Limb (tissue), 2 donors: ENCODE measurements at regions not wholly inside any gene's neighbourhood (a gene's known extent, or its start where the extent isn't known, plus 50 kb on each side); places are given as distances from the start of the nearest gene placed in this dataset.

Source experiments
- DNase-seq, 2 donors: peaks; one replicate each; pipeline ENCODE4 v3.0.0-alpha.2; 2016; ENCODE audit errors: extremely low spot score in 2 of 2

DNA sequence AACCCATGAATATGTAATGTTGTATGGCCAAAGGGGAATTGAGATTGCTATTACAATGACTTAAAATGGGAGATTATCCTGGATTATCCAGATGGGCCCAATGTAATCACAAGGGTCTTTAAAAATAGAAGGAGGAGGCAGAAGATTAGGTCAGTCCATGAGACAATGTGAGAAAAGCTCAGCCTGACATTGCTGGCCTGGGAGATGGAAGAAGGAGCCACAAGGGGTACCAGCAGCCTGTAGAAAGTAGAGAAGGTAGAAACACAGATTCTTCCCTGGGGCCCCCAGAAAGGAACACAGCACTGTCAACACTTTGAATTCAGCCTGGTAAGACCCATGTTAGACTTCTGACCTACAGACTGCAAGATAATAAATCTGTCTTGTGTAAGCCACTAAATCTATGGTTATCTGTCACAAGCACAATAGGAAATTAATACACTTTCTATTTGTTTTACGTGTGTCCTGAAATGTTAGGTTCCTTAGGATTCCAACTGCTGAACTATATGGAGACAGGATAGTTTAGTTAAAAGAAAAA lies 132.9 kb upstream of the SERP2 start:
- no peak for DNase-seq

DNA sequence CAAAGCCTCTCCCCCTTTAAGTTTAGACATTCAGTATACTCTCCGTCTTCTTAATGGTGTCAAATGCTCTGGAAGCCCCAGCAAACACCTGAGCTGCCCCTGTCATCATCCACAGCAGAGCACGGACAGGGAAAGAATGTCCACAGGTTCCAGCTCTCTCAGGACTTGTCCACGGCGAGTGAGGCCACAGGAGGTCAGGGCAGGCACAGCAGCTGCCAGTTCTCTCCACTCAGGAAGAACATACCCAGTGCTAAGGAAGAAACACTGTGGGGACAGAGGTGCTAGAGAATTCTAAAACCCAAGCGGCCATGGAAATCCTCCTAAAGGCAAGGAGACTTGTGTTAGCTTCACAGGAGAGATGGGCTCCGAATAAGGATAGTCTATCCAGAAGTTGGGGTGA lies 132.0 kb upstream of the SERP2 start:
- DNase-seq, result no peak

DNA sequence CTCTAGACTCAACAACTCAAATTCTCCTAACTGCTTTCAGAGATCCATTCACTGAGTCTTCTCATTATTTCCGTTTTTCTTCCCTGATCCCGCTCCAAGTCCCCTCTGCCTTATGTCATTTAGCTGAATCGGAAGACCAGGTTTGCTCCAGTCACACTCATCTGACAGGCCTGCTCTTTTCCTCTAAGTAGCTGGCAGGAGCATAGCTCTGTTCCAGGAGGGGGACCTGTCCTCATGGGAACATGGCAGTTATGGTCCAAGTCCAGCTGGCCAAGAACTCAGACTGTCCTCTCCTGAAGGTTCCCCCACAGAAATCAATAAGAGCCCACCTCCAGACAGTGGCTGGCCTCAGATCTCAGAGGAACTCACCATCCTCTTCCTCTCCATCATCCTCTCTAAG lies 130.9 kb upstream of the SERP2 start:
- no peak for DNase-seq

DNA sequence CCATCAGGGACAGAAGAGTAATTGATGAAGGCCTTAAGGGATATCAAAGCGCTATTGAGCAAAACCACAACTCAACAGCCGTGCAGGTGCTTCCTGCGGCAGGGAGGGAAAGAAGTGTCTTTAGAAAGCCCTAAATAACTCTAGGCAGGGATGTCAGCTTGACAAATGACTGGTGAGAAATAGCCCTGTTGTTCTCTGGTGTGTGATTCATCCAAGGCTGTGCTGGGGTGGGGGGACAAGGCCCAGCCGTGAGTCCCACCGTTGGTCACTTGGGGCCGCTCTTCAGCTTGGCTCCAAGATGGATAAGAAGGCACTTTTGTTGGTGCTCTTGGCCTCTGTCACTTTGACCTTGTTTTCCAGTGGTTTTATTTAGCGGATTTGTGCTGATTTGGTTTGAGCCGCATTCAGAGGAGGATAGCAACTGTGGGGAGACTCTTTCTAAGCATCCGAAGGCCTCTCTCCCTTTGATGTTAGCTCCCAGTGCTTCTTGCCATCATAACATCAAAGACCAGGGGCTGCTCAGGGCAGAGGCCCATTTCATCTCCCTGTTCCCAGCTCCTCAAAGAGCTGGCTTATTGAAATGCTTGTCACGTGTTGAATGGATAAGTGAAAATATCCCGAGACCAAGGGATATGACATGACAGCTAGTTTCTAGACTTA lies 130.3 kb upstream of the SERP2 start:
- peak in 1 of 2 donors; percentile 47 for DNase-seq

DNA sequence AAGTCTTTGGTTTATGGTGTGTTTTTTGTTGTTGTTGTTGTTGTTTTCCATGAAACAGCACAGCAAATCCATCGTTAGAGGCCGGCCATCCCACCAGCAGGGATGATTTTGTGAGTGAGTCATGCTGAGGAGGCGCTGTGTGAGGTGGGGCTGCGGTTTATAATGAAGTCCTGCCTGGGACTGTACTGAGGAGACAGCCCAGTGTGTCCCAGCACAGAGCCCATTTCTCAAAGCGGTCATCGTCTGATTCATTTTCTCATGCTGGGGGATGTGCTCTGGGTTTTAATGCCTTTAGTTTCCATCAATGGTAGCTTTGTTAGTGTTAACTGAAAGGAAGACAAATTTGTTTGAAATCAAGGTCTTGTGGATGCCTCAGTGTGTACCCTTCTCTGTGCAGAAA lies 129.3 kb upstream of the SERP2 start:
- no peak for DNase-seq

DNA sequence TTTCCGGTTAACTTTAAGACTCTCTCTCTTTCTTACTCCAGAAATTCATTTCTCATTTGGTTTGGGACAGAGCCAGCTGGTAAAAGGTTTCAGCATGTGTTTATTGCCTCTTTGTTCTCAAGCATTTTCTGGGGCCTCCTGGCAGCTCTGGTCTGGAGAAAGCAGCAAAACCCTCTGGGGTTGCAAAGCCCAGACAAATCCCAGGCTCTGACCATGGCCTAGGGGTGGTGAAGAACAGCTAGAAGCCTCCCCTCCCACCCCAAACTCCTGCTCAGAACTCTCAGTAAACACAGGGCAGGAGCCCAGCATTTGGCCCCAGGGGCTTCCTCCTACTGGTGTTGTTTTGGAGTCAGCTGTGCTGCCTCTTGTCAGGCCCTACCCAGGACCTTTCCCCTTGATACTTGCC lies 124.2 kb upstream of the SERP2 start:
- peak in 1 of 2 donors; percentile 76 for DNase-seq

DNA sequence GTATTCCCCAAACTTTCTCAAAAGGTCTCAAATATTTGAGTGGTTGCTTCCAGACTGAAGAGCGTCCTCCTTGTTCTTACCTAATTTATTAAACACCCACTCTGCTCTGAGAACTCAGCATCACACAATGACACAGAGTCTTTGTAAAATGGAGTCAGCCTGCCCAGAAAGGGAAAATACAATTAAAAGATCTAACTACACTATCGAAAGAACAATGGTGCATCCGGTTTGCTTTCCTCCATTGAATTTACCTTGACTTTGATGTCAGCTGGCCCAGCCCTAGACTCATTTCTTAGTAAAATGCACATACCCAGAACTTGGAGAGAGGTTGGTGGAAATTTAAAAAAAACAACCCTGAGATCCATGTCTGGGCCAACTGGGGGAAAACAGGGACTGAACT lies 120.7 kb upstream of the SERP2 start:
- DNase-seq, result no peak

DNA sequence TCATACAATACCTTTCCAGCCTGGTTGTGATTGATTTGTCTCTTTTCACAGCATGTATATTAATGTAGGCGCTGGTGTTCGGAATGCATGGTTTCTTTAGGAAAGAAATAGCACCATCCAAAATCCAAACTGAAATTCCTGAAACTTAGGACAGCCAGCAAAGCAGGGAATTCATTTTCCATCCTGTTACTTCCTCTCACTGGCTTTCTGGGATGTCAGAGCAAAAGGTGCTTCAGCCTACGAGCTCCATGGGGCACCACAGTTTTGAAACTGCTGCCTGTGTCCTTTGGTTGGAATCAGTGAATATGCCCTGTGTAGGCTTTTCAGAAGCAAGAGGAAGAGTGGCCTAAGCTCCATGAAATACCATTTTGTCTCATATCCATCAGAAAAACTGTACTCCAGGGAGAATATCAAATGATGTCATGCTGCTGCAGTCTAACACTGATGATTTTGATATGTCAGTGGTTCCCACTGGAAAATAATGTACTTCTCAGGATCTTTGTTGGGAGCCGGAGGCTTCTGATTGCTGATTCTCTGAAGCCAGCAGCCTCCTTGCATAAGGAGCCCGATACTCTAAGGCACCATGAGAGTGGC lies 117.8 kb upstream of the SERP2 start:
- no peak for DNase-seq

DNA sequence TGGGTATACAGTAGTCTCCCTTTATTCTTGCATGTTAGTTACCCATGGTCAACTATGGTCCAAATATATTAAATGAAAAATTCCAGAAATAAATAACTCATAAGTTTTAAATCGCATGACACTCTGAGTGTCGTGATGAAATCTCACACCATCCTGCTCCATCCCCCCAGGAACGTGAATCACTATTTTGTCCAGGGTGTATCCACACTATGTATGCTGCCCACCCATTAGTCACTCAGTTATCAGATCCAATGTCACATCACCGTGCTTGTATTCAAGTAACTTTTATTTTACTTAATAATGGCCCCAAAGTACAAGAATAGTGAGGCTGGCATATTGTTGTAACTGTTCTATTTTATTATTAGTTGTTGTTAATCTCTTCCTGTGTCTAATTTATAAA lies 115.8 kb upstream of the SERP2 start:
- DNase-seq, result no peak

DNA sequence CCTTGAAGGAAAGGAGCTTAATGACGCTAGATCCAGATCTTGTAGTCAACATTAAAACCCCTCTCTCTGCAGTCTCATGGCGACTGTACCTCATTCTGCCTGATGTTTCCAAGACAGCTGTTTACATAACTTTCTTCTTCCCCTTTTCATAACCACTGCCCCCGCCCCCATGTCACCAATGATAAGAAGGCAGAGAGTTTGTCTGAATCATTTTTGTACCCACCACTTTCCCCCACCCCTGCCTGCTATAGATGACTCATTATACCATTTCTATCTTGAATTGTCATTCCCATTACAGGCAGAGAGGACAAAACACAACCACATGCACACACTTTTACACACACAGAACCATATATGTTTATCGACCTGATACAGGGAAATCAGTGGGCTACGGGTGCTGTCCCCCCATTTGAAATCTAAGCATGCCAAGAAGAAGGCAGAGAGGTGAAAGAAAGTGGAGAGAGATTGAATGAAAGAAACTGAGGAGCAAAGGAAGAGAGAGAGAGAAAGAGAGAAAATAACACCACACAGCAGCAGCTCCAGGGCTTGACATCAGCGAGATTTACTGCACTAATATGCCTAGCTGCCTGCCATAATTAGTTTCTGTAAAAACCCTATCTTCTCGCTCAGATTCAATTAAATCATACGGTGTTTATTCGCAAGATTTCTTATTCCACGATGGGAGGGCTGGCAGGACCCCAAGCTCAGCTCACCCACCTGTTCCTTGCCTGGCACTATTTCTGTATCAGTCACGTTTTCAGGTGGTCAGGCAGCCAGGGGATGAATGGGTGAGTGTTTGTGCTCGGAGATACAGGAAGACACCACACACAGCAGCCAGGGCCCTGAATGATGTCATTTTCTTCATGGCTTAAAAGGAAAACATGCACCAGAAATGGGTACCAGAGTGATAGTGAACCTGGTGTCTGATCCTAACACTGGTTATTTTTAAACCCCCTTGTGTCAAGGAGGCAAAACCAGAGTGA lies 114.3 kb upstream of the SERP2 start:
- DNase-seq, result no peak

DNA sequence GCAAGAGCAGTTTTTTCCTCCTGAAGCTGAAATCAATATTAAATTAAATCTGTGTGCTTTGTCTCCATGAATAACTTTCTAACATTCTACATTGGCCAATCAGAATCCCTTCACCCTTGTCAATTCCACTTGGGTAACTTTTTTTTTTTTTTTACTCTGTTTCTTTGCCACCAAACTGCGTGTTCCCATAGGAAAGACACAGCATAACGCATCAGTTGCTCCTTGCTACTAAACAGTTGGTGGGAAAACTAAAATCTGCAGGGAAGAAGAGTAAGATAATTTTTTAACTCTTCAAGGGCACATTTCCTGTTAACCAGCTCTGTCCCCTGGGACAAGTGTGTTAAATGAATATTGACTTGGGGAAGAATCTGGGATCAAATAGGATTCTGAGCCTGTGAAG lies 113.3 kb upstream of the SERP2 start:
- no peak for DNase-seq

DNA sequence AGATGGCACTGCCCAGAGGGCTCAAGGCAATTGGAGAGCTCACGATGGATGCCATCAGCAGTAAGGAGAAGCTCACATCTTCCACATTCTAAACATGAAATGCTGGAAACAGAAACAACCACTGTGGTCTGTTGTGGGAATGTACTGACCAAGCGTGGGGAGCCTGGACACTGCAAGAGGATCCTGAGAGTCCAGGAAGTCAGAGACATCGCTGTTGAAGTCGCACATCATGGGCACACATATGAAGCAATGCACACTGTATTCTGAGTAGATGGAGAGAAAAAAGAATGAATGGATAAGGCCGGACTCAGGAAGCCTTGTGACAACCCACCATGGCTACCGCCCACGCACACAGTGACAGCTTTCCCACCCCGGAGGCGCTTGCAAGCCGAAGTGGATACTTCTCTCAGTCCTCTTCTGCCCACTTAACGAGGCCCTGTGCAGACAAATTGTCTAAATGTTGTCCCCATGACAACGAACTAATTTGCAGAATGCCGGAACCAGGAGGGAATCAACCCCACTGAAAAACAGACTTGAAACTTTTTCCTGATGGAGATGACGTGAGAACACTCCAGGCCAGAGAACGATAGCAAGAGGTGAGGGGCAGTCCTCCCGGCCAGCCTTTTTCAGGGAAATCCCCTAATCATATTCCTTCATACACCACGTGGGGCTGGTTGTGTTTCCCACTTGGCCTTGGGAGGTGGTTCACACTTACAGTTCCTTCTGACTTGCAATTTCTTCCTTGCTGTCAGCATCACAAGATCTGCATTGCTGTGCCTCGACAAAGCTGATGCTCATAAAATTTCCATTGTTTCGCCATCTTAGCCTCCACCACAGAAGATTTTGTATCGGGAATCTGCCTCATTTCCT lies 109.6 kb upstream of the SERP2 start:
- no peak for DNase-seq

DNA sequence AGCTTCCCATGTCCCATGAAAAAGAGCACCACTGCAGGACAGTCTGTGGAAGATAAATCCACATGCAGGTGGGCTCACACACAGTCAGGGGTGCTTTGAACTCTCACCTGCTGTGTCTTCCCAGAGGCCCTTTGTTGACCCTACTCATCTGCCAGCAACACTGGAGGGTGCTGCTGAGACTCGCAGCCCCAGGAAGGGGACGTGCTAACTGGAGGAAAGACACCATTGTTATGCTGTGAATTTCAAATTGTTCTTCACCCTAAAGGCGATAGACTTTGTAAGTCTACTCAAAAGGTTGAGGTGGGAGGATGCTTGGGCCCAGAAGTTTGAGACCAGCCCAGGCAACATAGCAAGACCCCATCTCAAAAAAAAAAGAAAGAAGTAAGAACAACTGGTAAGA lies 107.3 kb upstream of the SERP2 start:
- no peak for DNase-seq

DNA sequence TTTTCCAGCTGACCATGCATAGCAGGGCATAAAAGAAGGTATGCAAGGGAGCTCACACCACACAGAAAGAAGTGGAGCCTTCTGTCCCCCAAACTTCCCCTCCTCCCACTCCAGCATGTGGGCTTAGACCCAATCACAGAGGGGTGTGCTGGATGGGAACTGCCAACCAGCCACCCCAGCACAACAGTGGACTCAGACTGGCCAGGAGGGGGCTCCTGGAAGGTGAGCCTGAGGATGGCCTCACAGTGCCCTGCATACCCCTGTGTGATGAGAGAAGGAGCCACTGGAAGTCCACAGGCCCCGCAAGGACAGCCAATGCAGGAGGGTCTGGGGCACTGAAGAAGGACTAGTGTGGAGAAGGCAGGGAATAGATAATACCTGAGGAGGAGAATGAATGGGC lies 106.9 kb upstream of the SERP2 start:
- no peak for DNase-seq

DNA sequence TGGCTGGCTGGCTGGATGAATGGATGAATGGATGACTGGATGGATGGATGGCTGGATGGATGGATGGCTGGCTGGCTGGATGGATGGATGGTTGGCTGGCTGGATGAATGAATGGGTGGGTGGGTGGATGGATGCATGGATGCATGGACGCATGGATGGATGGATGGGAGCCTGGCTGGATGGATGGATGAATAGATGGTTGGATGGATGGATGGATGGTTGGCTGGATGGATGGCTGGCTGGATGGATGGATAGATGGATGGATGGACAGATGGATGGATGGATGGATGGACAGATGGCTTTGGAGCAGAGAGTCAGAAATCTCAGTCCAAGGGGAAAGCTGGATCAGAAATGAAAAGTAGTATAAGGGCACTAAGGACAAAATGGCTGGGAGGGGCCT lies 106.4 kb upstream of the SERP2 start:
- no peak for DNase-seq

DNA sequence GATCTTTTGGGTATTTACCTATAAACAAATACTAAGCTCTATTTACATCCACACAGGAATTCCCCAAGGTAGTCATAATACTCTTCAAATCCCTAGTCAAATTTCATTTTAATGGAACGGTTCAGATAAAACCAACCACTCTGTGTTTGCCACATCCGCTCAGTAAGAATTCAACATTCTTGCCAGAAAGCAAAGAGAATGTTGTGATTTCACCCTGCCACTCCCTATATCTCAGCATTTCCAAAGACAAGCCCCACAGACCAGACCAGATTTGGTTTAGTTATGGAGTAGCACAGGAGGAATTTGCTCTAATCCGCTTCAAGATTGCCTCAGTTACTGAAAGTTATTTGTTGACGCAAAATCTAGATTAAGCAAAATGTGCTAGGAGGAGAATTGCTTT lies 105.6 kb upstream of the SERP2 start:
- DNase-seq, result no peak

DNA sequence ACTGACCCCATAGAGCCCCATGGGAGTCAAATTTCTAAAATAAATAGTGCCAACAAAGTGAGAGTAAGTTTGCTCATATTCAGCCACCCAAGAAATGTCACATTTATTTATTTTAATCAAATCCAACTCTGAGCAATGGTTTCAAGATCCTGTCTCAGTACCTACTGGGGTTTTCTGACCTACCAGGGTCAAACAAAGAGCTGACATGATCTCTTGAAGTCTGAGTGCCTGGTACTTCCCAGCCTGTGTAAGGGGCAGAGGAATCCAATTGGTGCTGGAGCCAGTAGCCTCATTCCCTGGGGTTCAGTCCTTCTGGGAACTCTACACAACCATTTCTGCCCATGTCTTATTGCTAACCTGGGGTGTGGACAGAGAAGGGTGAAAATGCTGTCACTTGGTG lies 104.6 kb upstream of the SERP2 start:
- no peak for DNase-seq

DNA sequence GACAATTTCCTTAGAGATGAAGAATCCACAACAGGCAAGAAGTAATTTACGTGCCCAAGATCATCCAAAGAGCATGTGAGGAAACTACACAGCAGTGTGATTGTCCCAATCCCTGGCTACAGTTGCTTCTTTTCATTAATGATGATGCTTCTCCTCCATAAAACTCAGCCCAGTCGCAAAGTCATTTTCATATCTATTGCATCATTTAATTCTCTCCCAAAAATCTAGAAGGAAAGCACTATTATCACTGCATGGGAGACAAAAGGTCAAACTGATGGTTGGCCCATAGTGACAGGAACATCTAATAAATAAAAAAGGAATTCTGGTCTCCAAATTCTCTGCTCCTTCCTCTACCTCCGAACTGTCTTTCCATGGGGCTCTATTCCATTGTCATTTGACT lies 103.5 kb upstream of the SERP2 start:
- no peak for DNase-seq

DNA sequence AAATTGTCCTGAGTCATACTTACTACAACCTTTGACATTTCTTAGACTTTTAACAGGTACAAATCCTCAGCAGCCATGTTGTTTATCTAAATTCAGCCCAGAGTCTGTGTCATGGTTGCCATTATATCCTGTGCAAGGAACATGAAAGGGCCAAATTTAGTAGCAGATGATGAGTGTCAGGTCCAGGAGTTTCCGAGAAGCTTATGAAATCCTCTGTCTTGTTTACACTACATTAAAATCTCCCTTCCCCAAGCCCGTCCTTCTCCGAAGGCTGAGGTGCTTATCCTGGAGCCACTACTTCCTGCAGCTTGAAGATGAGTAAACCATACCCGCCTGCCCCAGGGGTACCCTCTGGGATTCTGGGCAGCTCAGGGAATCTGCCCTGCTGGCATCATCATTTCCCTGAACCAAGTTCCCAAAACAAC lies 102.6 kb upstream of the SERP2 start:
- no peak for DNase-seq

DNA sequence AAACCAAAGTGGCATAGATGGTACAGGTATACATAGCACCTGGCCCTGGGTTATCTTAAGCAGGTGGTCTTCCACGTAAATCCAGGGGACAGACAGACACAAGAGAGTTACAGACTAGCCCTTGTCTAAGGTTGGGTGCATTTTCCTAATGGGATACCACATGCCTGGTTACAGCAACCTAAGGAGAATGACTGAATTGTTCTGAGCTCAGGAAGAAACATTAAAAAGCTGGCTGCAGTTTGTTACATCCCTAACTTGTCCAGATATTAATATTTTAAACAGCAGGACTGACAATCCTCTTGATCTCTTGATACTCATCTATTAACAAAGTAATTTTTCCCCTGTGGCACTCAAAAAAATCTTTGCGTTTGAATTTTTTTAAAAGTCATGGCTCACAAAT lies 102.2 kb upstream of the SERP2 start:
- DNase-seq, result no peak

DNA sequence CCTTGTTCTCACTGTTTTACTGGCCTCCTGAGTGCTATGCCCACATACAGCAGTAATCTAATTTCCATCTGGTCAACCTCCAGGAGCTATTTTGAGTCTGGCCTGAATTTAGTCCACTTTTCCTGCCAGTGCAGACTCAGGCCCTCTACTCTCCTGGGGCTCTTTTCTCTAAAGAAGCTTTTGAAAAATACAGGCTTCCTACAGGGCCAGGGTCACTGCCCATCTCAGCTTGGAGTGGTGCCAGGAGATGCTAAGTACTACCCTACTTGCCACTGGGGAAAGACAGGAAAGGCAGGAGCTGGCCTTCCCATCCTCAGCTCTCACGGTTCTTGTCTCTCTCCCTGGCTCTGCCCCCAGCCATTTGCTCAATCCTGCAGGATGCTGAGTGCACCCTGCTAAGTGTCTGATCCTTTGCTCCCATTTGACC lies 101.7 kb upstream of the SERP2 start:
- no peak for DNase-seq
